NCI-H1105 treated with DMSO at 0.1 percent for 48 hours (cell line): ENCODE measurements at regions not wholly inside any gene's neighbourhood (a gene's known extent, or its start where the extent isn't known, plus 50 kb on each side); places are given as distances from the start of the nearest gene placed in this dataset.
A peak's percentile ranks its signal among the peaks of the same experiment; 100 is the strongest.
"Not testable (repeated sequence)": the region's sequence is repeated elsewhere in the genome, so short reads cannot be mapped to it uniquely, and the experiment has no call there.

Source experiments
- DNase-seq: peaks from one replicate; lab custom pipeline; 2025; lab: John Stamatoyannopoulos, UW

DNA sequence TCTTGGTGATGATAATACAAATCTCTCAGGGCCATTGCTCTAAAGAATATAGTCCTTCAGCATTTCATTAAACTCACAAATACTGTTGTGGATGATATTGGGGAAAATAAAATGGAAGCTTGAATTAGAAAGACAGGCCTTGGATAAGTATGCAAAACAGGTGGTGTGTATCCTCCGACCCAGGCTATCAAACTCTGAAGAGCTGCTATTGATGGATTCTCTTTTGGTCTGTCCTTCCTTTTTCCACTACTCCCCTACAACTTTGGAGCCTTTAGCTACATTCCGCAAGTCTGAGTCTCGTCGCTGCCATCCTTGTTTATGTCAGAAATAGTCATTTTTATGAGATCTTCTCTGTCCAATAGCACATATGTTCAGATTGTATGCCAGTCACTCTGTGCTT is 351.6 kb downstream of the KCNJ2 start:
- no peak for DNase-seq

DNA sequence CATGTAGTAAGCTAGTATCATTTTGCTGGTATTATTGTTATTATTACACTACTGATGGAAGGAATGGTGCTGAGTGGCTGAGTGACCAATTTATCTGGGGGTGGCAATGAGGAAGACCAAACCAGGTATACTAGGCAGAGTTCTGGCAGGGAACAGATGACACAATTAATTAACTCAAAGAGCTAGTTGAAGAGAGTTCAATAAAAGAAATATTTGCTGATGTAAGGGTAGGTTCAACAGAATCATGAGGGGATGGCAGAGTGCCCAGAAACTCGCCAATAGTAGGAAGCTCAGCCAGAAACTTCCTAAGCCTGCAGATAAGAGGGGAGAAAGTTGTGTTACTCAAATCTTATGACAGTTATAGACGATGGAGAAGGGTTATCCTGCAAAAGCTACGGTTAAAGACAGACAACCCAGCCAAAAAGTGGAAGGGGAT is 352.5 kb downstream of the KCNJ2 start:
- DNase-seq = peak; percentile 92

DNA sequence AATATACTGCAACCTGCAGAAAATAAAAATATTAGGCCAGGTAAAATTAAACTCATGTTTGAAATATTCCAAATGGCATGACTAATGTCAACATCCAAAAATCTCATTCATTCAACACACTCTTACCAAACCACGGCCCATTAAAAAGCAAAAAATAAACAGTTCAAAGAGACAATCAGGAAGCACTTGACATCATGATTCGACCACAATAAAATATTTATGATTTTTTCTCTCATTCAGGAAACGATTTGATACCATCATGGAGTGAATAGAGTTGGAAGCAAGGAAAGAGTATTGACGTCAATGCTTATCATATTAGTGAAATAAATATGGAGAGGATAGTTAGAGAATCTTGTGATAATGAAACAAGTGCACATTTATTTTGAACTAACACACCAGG is 354.1 kb downstream of the KCNJ2 start:
- peak; percentile 58 for DNase-seq

DNA sequence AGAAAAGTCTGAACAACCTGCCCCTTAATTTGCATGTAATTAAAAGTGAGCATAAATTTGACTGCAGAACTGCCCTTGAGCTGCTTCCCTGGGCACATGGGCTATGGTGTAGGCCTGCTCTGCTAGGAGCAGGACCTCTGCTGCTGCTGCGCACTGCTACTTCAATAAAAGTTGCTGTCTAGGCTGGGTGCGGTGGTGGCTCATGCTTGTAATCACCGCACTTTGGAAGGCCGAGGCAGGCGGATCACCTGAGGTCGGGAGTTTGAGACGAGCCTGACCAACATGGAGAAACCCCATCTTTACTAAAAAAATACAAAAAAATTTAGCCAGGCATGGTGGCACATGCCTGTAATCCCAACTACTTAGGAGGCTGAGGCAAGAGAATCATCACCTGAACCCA is 355.7 kb downstream of the KCNJ2 start:
- DNase-seq = not testable (repeated sequence)

- no peak for DNase-seq
Observed at GRCh38 chr17:70525961-70526360, 356.6 kb downstream of the KCNJ2 start.

DNA sequence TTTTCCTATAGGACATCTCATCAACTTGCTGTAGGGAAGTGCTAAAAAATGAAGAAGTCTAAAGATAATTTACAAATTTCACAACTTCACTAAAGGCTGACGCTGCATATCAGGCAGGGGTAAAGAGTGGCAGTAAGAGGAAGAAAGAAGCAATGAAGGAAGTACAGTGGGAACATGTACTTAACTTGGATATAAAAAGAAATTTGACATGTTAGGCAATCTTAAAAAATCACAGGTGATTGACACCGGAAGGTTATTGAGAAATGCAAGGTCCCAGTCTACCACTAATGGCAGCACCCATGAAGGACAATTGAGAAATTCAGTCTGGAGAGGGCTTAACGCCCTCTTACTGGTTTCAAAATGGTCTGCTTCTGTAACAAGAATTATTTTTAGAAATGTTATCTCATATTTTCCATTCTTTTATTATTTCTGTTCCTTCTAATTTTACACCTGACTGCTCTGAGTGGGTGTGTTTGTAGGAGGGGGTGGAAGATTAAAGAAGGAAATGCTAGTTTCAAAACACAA is 358.1 kb downstream of the KCNJ2 start:
- no peak for DNase-seq

GRCh38 chr17:70533427-70533826 is 364.1 kb downstream of the KCNJ2 start:
- DNase-seq = no peak

DNA sequence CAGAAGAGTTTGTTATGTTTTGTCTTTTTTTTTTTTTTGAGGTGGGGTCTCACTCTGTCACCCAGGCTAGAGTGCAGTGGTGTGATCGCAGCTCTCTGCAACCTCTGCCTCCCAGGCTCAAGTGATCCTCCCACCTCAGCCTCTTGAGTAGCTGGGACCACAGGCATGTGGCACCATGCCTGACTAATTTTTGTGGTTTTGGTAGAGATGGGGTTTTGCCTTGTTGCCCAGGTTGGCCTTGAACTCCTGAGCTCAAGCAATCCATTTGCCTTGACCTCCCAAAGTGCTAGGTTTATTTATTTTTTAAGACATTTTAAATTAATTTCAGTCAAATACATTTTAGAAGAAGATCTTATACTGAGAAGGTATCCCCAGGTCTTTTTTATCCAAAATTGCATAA is 366.7 kb downstream of the KCNJ2 start:
- DNase-seq = no peak

GRCh38 chr17:70539132-70539924 is 370.0 kb downstream of the KCNJ2 start:
- no peak for DNase-seq

GRCh38 chr17:70542876-70543275 is 373.5 kb downstream of the KCNJ2 start:
- no peak for DNase-seq

- DNase-seq = no peak
Observed at GRCh38 chr17:70544317-70544716, 375.0 kb downstream of the KCNJ2 start.

DNA sequence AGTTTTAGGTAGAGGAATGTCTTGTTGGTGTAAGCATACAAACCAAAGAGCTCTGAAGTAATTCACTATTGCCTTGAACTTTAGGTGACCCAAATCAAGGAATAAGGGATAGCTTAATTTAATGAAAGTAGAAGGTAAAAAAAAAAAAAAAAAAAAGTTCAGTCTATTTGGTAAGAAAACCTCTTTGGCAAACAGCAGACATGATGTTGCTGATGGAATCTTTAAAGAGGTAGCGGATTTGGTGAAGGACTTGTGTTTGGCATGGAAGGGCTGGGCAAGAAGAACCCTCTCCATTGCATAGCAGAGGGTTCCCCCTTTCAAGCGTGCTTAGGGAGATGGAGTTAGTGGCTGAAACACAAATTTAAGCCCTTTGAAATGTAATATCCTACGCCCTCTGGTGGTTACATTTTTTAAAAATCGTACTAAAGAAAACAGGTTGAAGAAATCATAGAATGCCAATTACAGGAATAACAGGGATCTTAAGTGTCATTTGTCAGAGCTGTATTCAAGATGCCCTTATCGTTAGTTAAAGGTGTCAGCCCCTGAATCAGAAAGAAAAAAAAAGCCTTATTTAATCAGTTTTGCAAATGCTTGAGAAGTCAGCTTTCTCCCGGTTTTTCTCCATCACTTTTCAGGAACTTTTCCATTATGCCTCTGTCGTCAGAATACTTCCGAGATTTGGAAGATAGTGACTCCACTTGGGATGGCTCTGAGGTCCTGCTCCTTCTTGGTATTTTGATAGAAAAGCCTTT is 383.1 kb downstream of the KCNJ2 start:
- peak; percentile 46 for DNase-seq

DNA sequence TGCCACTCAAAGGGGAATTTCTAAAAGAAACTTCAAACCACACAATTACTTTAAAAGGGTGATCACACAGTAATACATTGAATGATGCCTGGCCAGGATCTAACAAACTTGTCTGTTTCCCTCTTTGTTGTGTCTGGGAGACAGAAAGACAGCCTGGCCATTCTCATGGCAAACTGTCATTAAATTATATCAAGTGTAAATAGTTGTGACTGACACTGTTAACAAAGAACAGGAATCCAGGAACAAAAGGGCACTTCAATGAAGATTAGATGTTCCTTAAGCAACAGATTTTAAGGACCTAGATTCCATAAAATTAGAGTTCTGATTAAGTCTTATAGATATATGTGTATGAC is 383.6 kb downstream of the KCNJ2 start:
- DNase-seq = no peak

- no peak for DNase-seq
Observed at GRCh38 chr17:70555723-70556122, 386.4 kb downstream of the KCNJ2 start.

- DNase-seq = no peak
Observed at GRCh38 chr17:70558821-70559220, 389.5 kb downstream of the KCNJ2 start.

GRCh38 chr17:70560471-70560870 is 391.1 kb downstream of the KCNJ2 start:
- no peak for DNase-seq

- DNase-seq = no peak
Observed at GRCh38 chr17:70562137-70562536, 392.8 kb downstream of the KCNJ2 start.

- peak; percentile 96 for DNase-seq
Observed at GRCh38 chr17:70563281-70563820, 394.0 kb downstream of the KCNJ2 start.

GRCh38 chr17:70564006-70564620 is 394.8 kb downstream of the KCNJ2 start:
- no peak for DNase-seq

- no peak for DNase-seq
Observed at GRCh38 chr17:70569128-70569527, 399.8 kb downstream of the KCNJ2 start.

DNA sequence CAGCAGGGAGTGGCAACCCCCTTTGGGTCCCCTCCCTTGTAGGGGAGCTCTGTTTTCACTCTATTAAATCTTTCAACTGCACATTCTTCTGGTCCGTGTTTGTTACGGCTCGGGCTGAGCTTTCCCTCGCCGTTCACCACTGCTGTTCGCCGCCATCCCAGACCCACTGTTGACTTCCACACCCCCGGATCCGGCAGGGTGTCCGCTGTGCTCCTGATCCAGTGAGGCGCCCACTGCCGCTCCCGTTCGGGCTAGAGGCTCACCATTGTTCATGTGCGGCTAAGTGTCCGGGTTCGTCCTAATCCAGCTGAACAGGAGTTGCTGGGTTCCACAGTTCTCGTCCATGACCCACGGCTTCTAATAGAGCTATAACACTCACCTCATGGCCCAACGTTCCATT is 408.1 kb downstream of the KCNJ2 start:
- no peak for DNase-seq

GRCh38 chr17:70581459-70581858 is 412.1 kb downstream of the KCNJ2 start:
- no peak for DNase-seq

GRCh38 chr17:70582777-70583176 is 413.4 kb downstream of the KCNJ2 start:
- no peak for DNase-seq
